Esophagus (tissue), 2 donors: ENCODE measurements at regions not wholly inside any gene's neighbourhood (a gene's known extent, or its start where the extent isn't known, plus 50 kb on each side); places are given as distances from the start of the nearest gene placed in this dataset.

Source experiments
- H3K27ac ChIP-seq, 2 donors: one replicate each; pipeline ENCODE4 v1.5.1; 2013; ENCODE audit warnings: low read depth in 2 of 2, mild to moderate bottlenecking in 2 of 2, inconsistent platforms in 1 of 2, low read length in 1 of 2, moderate library complexity in 1 of 2
- H3K27me3 ChIP-seq, 2 donors: one replicate each; pipeline ENCODE4 v1.6.1; 2013; ENCODE audit warnings: low read length in 2 of 2, control low read depth in 1 of 2, mild to moderate bottlenecking in 1 of 2; ENCODE audit not compliant: insufficient read depth in 2 of 2, control insufficient read depth in 1 of 2
- H3K36me3 ChIP-seq, 2 donors: one replicate each; pipeline ENCODE4 v1.6.1; 2013; ENCODE audit warnings: low read length in 1 of 2; ENCODE audit not compliant: control insufficient read depth in 2 of 2, insufficient read depth in 2 of 2
- H3K4me1 ChIP-seq, 2 donors: one replicate each; pipeline ENCODE4 v1.6.1; 2013; ENCODE audit warnings: low read length in 1 of 2; ENCODE audit not compliant: control insufficient read depth in 2 of 2, insufficient read depth in 2 of 2
- H3K4me3 ChIP-seq, 2 donors: one replicate each; pipeline ENCODE4 v1.5.1; 2013; ENCODE audit warnings: low read length in 2 of 2, mild to moderate bottlenecking in 2 of 2, low read depth in 1 of 2, moderate library complexity in 1 of 2
- H3K9me3 ChIP-seq, 2 donors: one replicate each; pipeline ENCODE4 v1.6.1; 2013; ENCODE audit warnings: mild to moderate bottlenecking in 2 of 2, low read depth in 1 of 2, low read length in 1 of 2, moderate library complexity in 1 of 2; ENCODE audit not compliant: control insufficient read depth in 2 of 2, insufficient read depth in 1 of 2
- WGBS, 2 donors: extraction: QIAGEN DNeasy Blood & Tissue Kit; methylation state at CpG; one replicate each; pipeline ENCODE4 v1.1.7; 2013; 5-methylcytosine and 5-hydroxymethylcytosine counted together
- donor health status: healthy with polysubstance abuse.
- donor health status: Bipolar disorder and iron deficiency.

GRCh38 chr3:156610154-156610553 is 55.2 kb upstream of the SSR3 start:
- Histone ChIP-seq H3K9me3 (no peaks in the 10 kb centered on the region), H3K36me3 (no peaks in the 10 kb centered on the region), H3K27me3 (peaks cover 0 to 3% of the 10 kb centered on the region in 2 donors), H3K27ac (no peak overlapping the region), H3K4me3 (no peak overlapping the region), H3K4me1 (no peaks in the 10 kb centered on the region)
- WGBS, 2 donors = 76 to 82% methylated on average over 2 of the region's 2 CpGs

GRCh38 chr3:156609546-156609945 is 54.6 kb upstream of the SSR3 start:
- Histone ChIP-seq H3K4me1 (no peaks in the 10 kb centered on the region), H3K9me3 (no peaks in the 10 kb centered on the region), H3K36me3 (no peaks in the 10 kb centered on the region), H3K27me3 (peaks cover 0 to 3% of the 10 kb centered on the region in 2 donors), H3K4me3 (no peak overlapping the region), H3K27ac (no peak overlapping the region)

GRCh38 chr3:156608601-156609514 is 53.9 kb upstream of the SSR3 start:
- H3K36me3 ChIP-seq = no peaks in the 10 kb centered on the region
- 74 to 82% methylated on average over 9 of the region's 9 CpGs for WGBS, 2 donors
- H3K27ac ChIP-seq = no peak overlapping the region
- H3K9me3 ChIP-seq = no peaks in the 10 kb centered on the region
- H3K4me1 ChIP-seq = no peaks in the 10 kb centered on the region
- peaks cover 0 to 3% of the 10 kb centered on the region in 2 donors for H3K27me3 ChIP-seq
- no peak overlapping the region for H3K4me3 ChIP-seq

GRCh38 chr3:156606729-156607128 is 51.8 kb upstream of the SSR3 start:
- H3K27me3 ChIP-seq = peaks cover 0 to 3% of the 10 kb centered on the region in 2 donors
- 69 to 82% methylated on average over 4 of the region's 4 CpGs for WGBS, 2 donors
- no peaks in the 10 kb centered on the region for H3K4me1 ChIP-seq
- no peak overlapping the region for H3K27ac ChIP-seq
- H3K36me3 ChIP-seq = no peaks in the 10 kb centered on the region
- peak overlapping the region in 1 of 2 donors; percentile 3 for H3K4me3 ChIP-seq
- no peaks in the 10 kb centered on the region for H3K9me3 ChIP-seq

GRCh38 chr3:156605686-156606605 is 51.0 kb upstream of the SSR3 start:
- no peaks in the 10 kb centered on the region for H3K4me1 ChIP-seq
- peak overlapping the region; percentile 20 to 30 for H3K4me3 ChIP-seq
- peak overlapping the region; percentile 4 to 44 for H3K27ac ChIP-seq
- H3K36me3 ChIP-seq = no peaks in the 10 kb centered on the region
- no peaks in the 10 kb centered on the region for H3K9me3 ChIP-seq
- H3K27me3 ChIP-seq = peaks cover 0 to 3% of the 10 kb centered on the region in 2 donors
- 10 to 14% methylated on average over 37 of the region's 37 CpGs for WGBS, 2 donors

- H3K27me3 ChIP-seq = peaks cover 0 to 3% of the 10 kb centered on the region in 2 donors
- H3K9me3 ChIP-seq = no peaks in the 10 kb centered on the region
- no peaks in the 10 kb centered on the region for H3K4me1 ChIP-seq
- no peak overlapping the region for H3K27ac ChIP-seq
- H3K4me3 ChIP-seq = no peak overlapping the region
- 96 to 98% methylated on average over 2 of the region's 2 CpGs for WGBS, 2 donors
- no peaks in the 10 kb centered on the region for H3K36me3 ChIP-seq
These were observed 49.8 kb upstream of the SSR3 start for GRCh38 chr3:156604642-156605144.
